ENCODE measurements at regions not wholly inside any gene's neighbourhood (a gene's known extent, or its start where the extent isn't known, plus 50 kb on each side); places are given as distances from the start of the nearest gene placed in this dataset.

- Histone ChIP-seq H3K4me3 (no peak overlapping the region), H3K36me3 (ENCODE audit: insufficient read depth) (no peaks in the 10 kb centered on the region), H3K9me2 (ENCODE audit: insufficient read depth) (peaks cover 5% of the 10 kb centered on the region; the same call in 1 of the 2 replicates), H4K20me1 (replicated peaks; ENCODE audit: insufficient read depth) (no peaks in the 10 kb centered on the region), H2AFZ (no peak overlapping the region), H3K27ac (ENCODE audit: low read depth) (no peak overlapping the region), H3K27me3 (ENCODE audit: insufficient read depth) (no peaks in the 10 kb centered on the region), H3F3A (replicated peaks; ENCODE audit: low read depth) (no peaks in the 10 kb centered on the region), H3K4me1 (ENCODE audit: insufficient read depth) (peaks cover 8% of the 10 kb centered on the region; the same call in 1 of the 2 replicates), H3K79me2 (replicated peaks; ENCODE audit: insufficient read depth) (no peaks in the 10 kb centered on the region), H3K4me2 (no peak overlapping the region)
- no peak overlapping the region for H3K4me3 Mint-ChIP-seq
- H3K36me3 Mint-ChIP-seq (ENCODE audit: low read depth): peaks cover 18% of the 10 kb centered on the region; the same call in 2 of the 3 replicates
- no peak overlapping the region for H3K27ac Mint-ChIP-seq
- peaks cover 9% of the 10 kb centered on the region; the same call in 2 of the 3 replicates for H3K4me1 Mint-ChIP-seq
- no peak for TF ChIP-seq STAT1 (IDR thresholded peaks at IDR 0.05; ENCODE audit: unreplicated experiment)
- no peak for TF ChIP-seq EZH2phosphoT487 (IDR thresholded peaks at IDR 0.05; ENCODE audit: unreplicated experiment)
- TF ChIP-seq CTCF (conservative IDR thresholded peaks at IDR 0.05; ENCODE audit: low read depth in 2 of 2): no peak
- no peak for TF ChIP-seq ETS1 (IDR thresholded peaks at IDR 0.05)
- no peak for TF ChIP-seq EZH2 (IDR thresholded peaks at IDR 0.05; ENCODE audit: low read depth, unreplicated experiment)
- no peak for TF ChIP-seq JUNB (IDR thresholded peaks at IDR 0.05; ENCODE audit: unreplicated experiment)
- TF ChIP-seq REST (IDR thresholded peaks at IDR 0.05; ENCODE audit: unreplicated experiment): no peak
- TF ChIP-seq POLR2AphosphoS5 (IDR thresholded peaks at IDR 0.05; ENCODE audit: low read depth): no peak
- DNase-seq (ENCODE audit: low spot score): no peak
- peaks cover 21% of the 10 kb centered on the region for H3K9me3 Mint-ChIP-seq
- no peak for ATAC-seq
- peaks cover 8% of the 10 kb centered on the region for H3K27me3 Mint-ChIP-seq (ENCODE audit: insufficient read depth, low read depth, poor library complexity)
Measured at GRCh38 chr15:67903708-67904107, 63.9 kb upstream of the RNU6-1 start.

GRCh38 chr15:67905628-67906027 lies 65.8 kb upstream of the RNU6-1 start:
- no peak overlapping the region for H3K27ac ChIP-seq (ENCODE audit: low read depth)
- no peaks in the 10 kb centered on the region for H4K20me1 ChIP-seq (replicated peaks; ENCODE audit: insufficient read depth)
- peaks cover 3% of the 10 kb centered on the region for H3K27me3 Mint-ChIP-seq (ENCODE audit: insufficient read depth, low read depth, poor library complexity)
- H3K4me1 ChIP-seq (ENCODE audit: insufficient read depth): peaks cover 8% of the 10 kb centered on the region; the same call in 1 of the 2 replicates
- no peak overlapping the region for H3K4me3 ChIP-seq
- no peaks in the 10 kb centered on the region for H3F3A ChIP-seq (replicated peaks; ENCODE audit: low read depth)
- no peak overlapping the region for H3K4me2 ChIP-seq
- peaks cover 9% of the 10 kb centered on the region; the same call in 2 of the 3 replicates for H3K4me1 Mint-ChIP-seq
- no peaks in the 10 kb centered on the region for H3K79me2 ChIP-seq (replicated peaks; ENCODE audit: insufficient read depth)
- peaks cover 35% of the 10 kb centered on the region for H3K9me3 Mint-ChIP-seq
- peaks cover 22% of the 10 kb centered on the region; the same call in 2 of the 3 replicates for H3K36me3 Mint-ChIP-seq (ENCODE audit: low read depth)
- H3K36me3 ChIP-seq (ENCODE audit: insufficient read depth): no peaks in the 10 kb centered on the region; the same call in 1 of the 2 replicates
- H3K27ac Mint-ChIP-seq: no peak overlapping the region
- H3K9me2 ChIP-seq (ENCODE audit: insufficient read depth): peaks cover 2% of the 10 kb centered on the region; the same call in 1 of the 2 replicates
- no peak overlapping the region for H3K4me3 Mint-ChIP-seq
- no peaks in the 10 kb centered on the region for H3K27me3 ChIP-seq (ENCODE audit: insufficient read depth)
- no peak overlapping the region for H2AFZ ChIP-seq
- ATAC-seq: no peak
- no peak for DNase-seq (ENCODE audit: low spot score)
- TF ChIP-seq JUNB (IDR thresholded peaks at IDR 0.05; ENCODE audit: unreplicated experiment) (no peak), ZNF114 (CRISPR knock-in tag; IDR thresholded peaks at IDR 0.05) (no peak), ZNF462 (CRISPR knock-in tag; IDR thresholded peaks at IDR 0.05) (no peak)
